ENCODE measurements at regions not wholly inside any gene's neighbourhood (a gene's known extent, or its start where the extent isn't known, plus 50 kb on each side); places are given as distances from the start of the nearest gene placed in this dataset.

- no peak for TF ChIP-seq CTCF (IDR thresholded peaks at IDR 0.05; ENCODE audit: control extremely low read depth in 1 of 3, insufficient read depth in 1 of 3, low read depth in 1 of 3, low read length in 3 of 3)
- no peak for TF ChIP-seq TBP (IDR thresholded peaks at IDR 0.05; ENCODE audit: low read depth, low read length)
Observed at GRCh38 chr16:47778106-47778801, 317.1 kb downstream of the PHKB start (continued).
